Endothelial cell of umbilical vein (primary cell): ENCODE measurements at regions not wholly inside any gene's neighbourhood (a gene's known extent, or its start where the extent isn't known, plus 50 kb on each side); places are given as distances from the start of the nearest gene placed in this dataset.
A peak's percentile ranks its signal among the peaks of the same experiment; 100 is the strongest.

ENCODE experiments used
- BruUV-seq: library from RNA; stranded (reverse); fragments of 400-500 nt; replicated peaks from 2 replicates; lab custom pipeline; 2021; lab: Mats Ljungman, UMichigan
- CTCF ChIA-PET: fragments of 300-600, 350-600 bp; sonication (Branson Sonifier 250); formaldehyde crosslinking; loops from one replicate; lab custom pipeline; 2021; ENCODE audit warnings: antibody characterized with exemption, inconsistent platforms; lab: Charles Lee
- POLR2A ChIA-PET: fragments of 300-600, 350-600 bp; sonication (Branson Sonifier 250); formaldehyde crosslinking; loops from one replicate; lab custom pipeline; 2021; ENCODE audit warnings: antibody characterized with exemption, inconsistent platforms; lab: Charles Lee
- DNase-seq: peaks from one replicate; pipeline ENCODE4 v3.0.0-alpha.2; 2011; ENCODE audit warnings: low read depth, low spot score
- FAIRE-seq: peaks from 2 replicates; lab custom pipeline; 2011; peaks lifted over from hg19 to GRCh38; lab: Jason Lieb, UNC
- H2AFZ ChIP-seq: 2 replicates; pipeline ENCODE4 v1.6.0; 2012; ENCODE audit warnings: low read depth, low read length, control low read depth, inconsistent platforms
- H3K27ac ChIP-seq: 2 replicates; pipeline ENCODE4 v1.5.1; 2011; ENCODE audit warnings: low read depth, mild to moderate bottlenecking, control low read depth, low read length, moderate library complexity; ENCODE audit not compliant: insufficient read depth
- H3K27me3 ChIP-seq, 2 experiments: 2 replicates each; pipeline versions ENCODE4 v1.6.0 to v1.6.1; 2011; ENCODE audit warnings: low read length in 2 of 2, mixed read lengths in 1 of 2; ENCODE audit not compliant: control insufficient read depth in 2 of 2, insufficient read depth in 2 of 2
- H3K36me3 ChIP-seq, 2 experiments: 2 replicates in 1 of 2; 3 replicates in 1 of 2; pipeline ENCODE4 v1.5.1; 2011; ENCODE audit warnings: low read length in 2 of 2, mild to moderate bottlenecking in 1 of 2, moderate library complexity in 1 of 2; ENCODE audit not compliant: control insufficient read depth in 2 of 2, insufficient read depth in 2 of 2; ENCODE audit errors: extremely low read depth in 1 of 2
- H3K4me1 ChIP-seq: 3 replicates; pipeline ENCODE4 v1.5.1; 2011; ENCODE audit warnings: mild to moderate bottlenecking, low read length; ENCODE audit not compliant: control insufficient read depth, insufficient read depth; ENCODE audit errors: extremely low read depth
- H3K4me2 ChIP-seq: 2 replicates; pipeline ENCODE4 v1.6.1; 2011; ENCODE audit warnings: low read length, control low read depth, mixed read lengths; ENCODE audit not compliant: insufficient read depth
- H3K4me3 ChIP-seq, 3 experiments: fragments of 200-600 bp in 1 of 3; sonication (generic), shearing (Covaris generic) in 1 of 3; replicated peaks in 1 of 3; 2 replicates each; pipeline ENCODE4 v1.5.1; 2011 to 2016; ENCODE audit warnings: control low read depth in 3 of 3, low read length in 3 of 3, mild to moderate bottlenecking in 2 of 3, inconsistent platforms in 1 of 3, low read depth in 1 of 3, moderate library complexity in 1 of 3; ENCODE audit not compliant: insufficient read depth in 1 of 3
- H3K79me2 ChIP-seq: 2 replicates; pipeline ENCODE4 v1.6.0; 2012; ENCODE audit warnings: low read length, inconsistent platforms; ENCODE audit not compliant: control insufficient read depth, insufficient read depth
- H3K9ac ChIP-seq: replicated peaks from 2 replicates; pipeline ENCODE3; 2011; ENCODE audit warnings: low read length, control low read depth; ENCODE audit not compliant: insufficient read depth; ENCODE audit errors: extremely low read depth
- H3K9me1 ChIP-seq: replicated peaks from 3 replicates; pipeline ENCODE4 v1.6.0; 2011; ENCODE audit warnings: mild to moderate bottlenecking, low read length; ENCODE audit not compliant: control insufficient read depth, insufficient read depth; ENCODE audit errors: extremely low read depth
- H3K9me3 ChIP-seq: replicated peaks from 2 replicates; pipeline ENCODE4 v1.5.1; 2012; ENCODE audit warnings: low read length, inconsistent platforms; ENCODE audit not compliant: control insufficient read depth, insufficient read depth
- H4K20me1 ChIP-seq: replicated peaks from 2 replicates; pipeline ENCODE3; 2011; ENCODE audit warnings: mild to moderate bottlenecking, low read length; ENCODE audit not compliant: control insufficient read depth, insufficient read depth; ENCODE audit errors: extremely low read depth
- EZH2 ChIP-seq: IDR thresholded peaks from 2 replicates; pipeline ENCODE4 v1.6.1; 2012; ENCODE audit warnings: borderline replicate concordance, low read depth, mild to moderate bottlenecking, moderate library complexity, low read length, inconsistent platforms; ENCODE audit not compliant: severe bottlenecking
- FOS ChIP-seq: IDR thresholded peaks from 2 replicates; pipeline ENCODE4 v1.6.1; 2011; ENCODE audit warnings: mild to moderate bottlenecking, low read length, moderate library complexity, borderline replicate concordance; ENCODE audit not compliant: insufficient read depth
- GATA2 ChIP-seq: IDR thresholded peaks from 2 replicates; pipeline ENCODE4 v1.7.0; 2011; ENCODE audit warnings: low read depth, mild to moderate bottlenecking, moderate library complexity, mixed read lengths, low read length; ENCODE audit not compliant: insufficient read length, insufficient read depth
- JUN ChIP-seq: IDR thresholded peaks from 2 replicates; pipeline ENCODE4 v1.6.1; 2011; ENCODE audit warnings: borderline replicate concordance, low read depth; ENCODE audit not compliant: insufficient read length, insufficient read depth
- MYC ChIP-seq: IDR thresholded peaks from one replicate; pipeline ENCODE4 v1.6.1; 2011; ENCODE audit warnings: mild to moderate bottlenecking, low read depth, low read length
- POLR2A ChIP-seq: IDR thresholded peaks from 2 replicates; pipeline ENCODE4 v1.6.1; 2012; ENCODE audit warnings: low read depth, mild to moderate bottlenecking, control low read depth, low read length
- POLR2AphosphoS5 ChIP-seq: IDR thresholded peaks from 2 replicates; pipeline ENCODE4 v1.6.1; 2012; ENCODE audit warnings: low read depth, mild to moderate bottlenecking, control low read depth, low read length, moderate library complexity; ENCODE audit not compliant: insufficient read depth
- dilution Hi-C: fragments of 300-500 bp; cut with MboI; formaldehyde crosslinking; loops from one replicate; pipeline ENCODE4 v1.15.0; 2019; ENCODE audit warnings: low sequenced_read_pairs; ENCODE audit not compliant: extremely low pct_ligation_motif_present
- intact Hi-C: fragments of 100-400 bp; cut with micrococcal nuclease; formaldehyde crosslinking; loops from one replicate; pipeline ENCODE4 v1.10.0; 2022
- TF ChIP-seq, protein P1 (sequence below), 2 donors: IDR thresholded peaks; 1 replicate in 1 of 2; 2 replicates in 1 of 2; pipeline ENCODE4 v1.5.1; 2011; ENCODE audit warnings: low read length in 2 of 2, mild to moderate bottlenecking in 2 of 2, moderate library complexity in 2 of 2, control low read depth in 1 of 2, inconsistent platforms in 1 of 2, low read depth in 1 of 2; ENCODE audit not compliant: insufficient read depth in 1 of 2; ENCODE audit errors: extremely low read depth in 1 of 2
- TF ChIP-seq, protein P2 (sequence below): IDR thresholded peaks from 2 replicates; pipeline ENCODE4 v1.6.1; 2011; ENCODE audit not compliant: insufficient read depth, insufficient read length

DNA sequence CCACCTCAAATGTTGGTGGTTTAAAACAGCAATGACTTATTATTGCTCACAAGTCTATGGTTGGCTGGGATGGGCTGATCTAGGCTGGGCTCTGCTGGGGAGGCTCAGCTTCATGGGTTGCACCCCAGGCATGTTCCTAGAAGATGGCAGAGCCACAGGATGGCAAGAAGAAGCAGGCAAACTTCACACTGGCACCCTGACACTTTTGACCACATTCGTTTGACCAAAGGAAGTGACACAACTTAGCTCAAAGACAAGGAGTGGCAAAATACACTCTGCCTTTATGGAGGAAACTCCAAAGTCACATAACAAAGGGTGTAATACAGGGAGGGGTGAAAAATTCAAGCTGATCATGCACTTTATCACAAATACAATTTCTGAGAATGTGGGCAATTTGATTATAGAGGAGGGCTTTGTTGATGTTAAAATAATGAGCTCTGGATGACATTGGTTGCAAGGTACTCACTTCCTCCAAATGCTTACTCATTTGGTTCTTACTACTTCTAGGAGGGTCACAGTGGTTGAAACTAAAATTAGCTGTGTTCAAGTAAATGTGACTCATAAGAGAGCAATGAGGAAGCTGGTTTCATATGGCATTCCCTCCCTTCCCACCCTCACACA lies 249.2 kb upstream of the RPS6KA3 start:
- TF ChIP-seq POLR2AphosphoS5 = peak; percentile 42
- TF ChIP-seq, protein P1, sequence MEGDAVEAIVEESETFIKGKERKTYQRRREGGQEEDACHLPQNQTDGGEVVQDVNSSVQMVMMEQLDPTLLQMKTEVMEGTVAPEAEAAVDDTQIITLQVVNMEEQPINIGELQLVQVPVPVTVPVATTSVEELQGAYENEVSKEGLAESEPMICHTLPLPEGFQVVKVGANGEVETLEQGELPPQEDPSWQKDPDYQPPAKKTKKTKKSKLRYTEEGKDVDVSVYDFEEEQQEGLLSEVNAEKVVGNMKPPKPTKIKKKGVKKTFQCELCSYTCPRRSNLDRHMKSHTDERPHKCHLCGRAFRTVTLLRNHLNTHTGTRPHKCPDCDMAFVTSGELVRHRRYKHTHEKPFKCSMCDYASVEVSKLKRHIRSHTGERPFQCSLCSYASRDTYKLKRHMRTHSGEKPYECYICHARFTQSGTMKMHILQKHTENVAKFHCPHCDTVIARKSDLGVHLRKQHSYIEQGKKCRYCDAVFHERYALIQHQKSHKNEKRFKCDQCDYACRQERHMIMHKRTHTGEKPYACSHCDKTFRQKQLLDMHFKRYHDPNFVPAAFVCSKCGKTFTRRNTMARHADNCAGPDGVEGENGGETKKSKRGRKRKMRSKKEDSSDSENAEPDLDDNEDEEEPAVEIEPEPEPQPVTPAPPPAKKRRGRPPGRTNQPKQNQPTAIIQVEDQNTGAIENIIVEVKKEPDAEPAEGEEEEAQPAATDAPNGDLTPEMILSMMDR (IDR thresholded peaks at IDR 0.05; ENCODE audit: extremely low read depth in 1 of 2, insufficient read depth in 1 of 2, low read depth in 1 of 2, low read length in 2 of 2) = no peak
- TF ChIP-seq JUN = peak; percentile 83
- TF ChIP-seq, protein P2, sequence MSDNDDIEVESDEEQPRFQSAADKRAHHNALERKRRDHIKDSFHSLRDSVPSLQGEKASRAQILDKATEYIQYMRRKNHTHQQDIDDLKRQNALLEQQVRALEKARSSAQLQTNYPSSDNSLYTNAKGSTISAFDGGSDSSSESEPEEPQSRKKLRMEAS = no peak
- TF ChIP-seq POLR2A = no peak
- peak; percentile 75 for TF ChIP-seq FOS
- no peak for TF ChIP-seq EZH2
- TF ChIP-seq MYC = no peak
- TF ChIP-seq GATA2 = no peak
- no peaks in the 10 kb centered on the region for H3K9me3 ChIP-seq
- no peaks in the 10 kb centered on the region for H4K20me1 ChIP-seq
- no peaks in the 10 kb centered on the region for H3K9me1 ChIP-seq
- intact Hi-C loops (loop anchor here (5.0 kb wide), 2 partner anchors 249 to 1411 kb away; partner anchors contain the start of gene RPS6KA3), dilution Hi-C loops (no loop called here)
- H3K9ac ChIP-seq = peak overlapping the region; percentile 24
- FAIRE-seq (peak; percentile 96), DNase-seq (peak; percentile 72)
- peaks cover 53% of the 10 kb centered on the region for H3K4me1 ChIP-seq
- H3K27ac ChIP-seq = peak overlapping the region; percentile 71
- peak overlapping the region; percentile 12 for H3K4me2 ChIP-seq
- BruUV-seq = no TSS peak
- no peaks in the 10 kb centered on the region for H3K79me2 ChIP-seq
- H3K36me3 ChIP-seq = no peaks in the 10 kb centered on the region
- CTCF ChIA-PET = interaction anchor here (0.7 to 2.5 kb wide), 7 partner anchors 11 to 263 kb away, joined by 3 to 24 read pairs (median 3); no protein-coding TSS in a partner anchor
- POLR2A ChIA-PET = no interaction called here
- no peak overlapping the region for H3K4me3 ChIP-seq
- no peaks in the 10 kb centered on the region for H3K27me3 ChIP-seq
- no peak overlapping the region for H2AFZ ChIP-seq
